ENCODE measurements at regions not wholly inside any gene's neighbourhood (a gene's known extent, or its start where the extent isn't known, plus 50 kb on each side); places are given as distances from the start of the nearest gene placed in this dataset.

DNA sequence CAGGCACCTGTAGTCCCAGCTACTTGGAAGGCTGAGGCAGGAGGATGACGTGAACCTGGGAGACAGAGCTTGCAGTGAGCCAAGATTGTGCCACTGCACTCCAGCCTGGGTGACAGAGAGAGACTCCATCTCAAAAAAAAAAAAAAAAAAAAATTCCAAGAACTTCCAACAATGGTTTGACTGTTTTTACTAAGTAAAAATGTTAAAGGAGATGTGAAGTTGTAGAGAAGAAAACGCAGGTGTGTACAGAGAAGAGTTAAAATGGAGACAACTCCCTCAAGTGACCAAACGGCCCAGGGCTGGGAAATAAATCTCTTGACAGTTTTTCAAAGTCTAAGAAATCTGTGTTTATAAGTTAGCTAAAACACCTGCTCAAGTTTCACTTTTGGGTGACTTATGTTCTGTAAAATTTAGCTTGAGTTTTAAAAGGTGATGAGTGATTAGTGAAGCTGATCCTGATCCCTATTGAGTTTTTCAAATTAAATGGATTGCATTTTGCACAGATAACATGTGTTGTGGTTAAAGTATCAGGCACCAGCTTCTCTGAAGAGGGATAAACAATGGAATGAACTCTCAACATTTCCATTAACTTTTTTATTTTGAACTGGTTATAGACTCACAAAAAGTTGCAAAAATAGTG lies 255.2 kb upstream of the CD180 start:
- H3K4me1 Mint-ChIP-seq (ENCODE audit: low read depth): no peaks in the 10 kb centered on the region
- no peaks in the 10 kb centered on the region for H3K36me3 Mint-ChIP-seq (ENCODE audit: insufficient read depth)
- H3K4me3 Mint-ChIP-seq: no peak overlapping the region
- peaks cover 5% of the 10 kb centered on the region for H3K9me3 Mint-ChIP-seq
- H3K27me3 Mint-ChIP-seq (ENCODE audit: low read depth): peaks cover 3% of the 10 kb centered on the region
- ATAC-seq: no peak
- DNase-seq: no peak

DNA sequence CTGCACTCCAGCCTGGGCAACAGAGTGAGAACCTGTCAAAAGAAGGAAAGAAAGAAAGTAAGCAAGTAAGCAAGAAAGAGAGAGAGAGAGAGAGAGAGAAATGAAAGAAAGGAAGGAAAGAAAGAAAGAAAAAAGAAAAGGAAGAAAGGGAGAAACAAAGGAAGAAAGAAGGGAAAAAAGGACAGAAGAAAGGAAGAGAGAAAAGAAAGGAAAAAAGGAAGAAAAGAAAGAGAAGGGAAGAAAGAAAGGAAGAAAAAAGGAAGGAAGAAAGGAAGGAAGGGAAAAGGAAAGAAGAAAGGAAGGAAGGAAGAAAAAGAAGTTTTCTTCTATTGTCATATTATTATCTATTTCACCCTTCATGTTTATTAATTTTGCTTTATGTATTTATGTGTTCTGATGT lies 251.1 kb upstream of the CD180 start:
- DNase-seq (no peak), ATAC-seq (no peak)
- no peaks in the 10 kb centered on the region for H3K4me1 Mint-ChIP-seq (ENCODE audit: low read depth)
- H3K36me3 Mint-ChIP-seq (ENCODE audit: insufficient read depth): no peaks in the 10 kb centered on the region
- H3K4me3 Mint-ChIP-seq: no peak overlapping the region
- H3K27me3 Mint-ChIP-seq (ENCODE audit: low read depth): peaks cover 3% of the 10 kb centered on the region
- H3K9me3 Mint-ChIP-seq: peaks cover 8% of the 10 kb centered on the region

DNA sequence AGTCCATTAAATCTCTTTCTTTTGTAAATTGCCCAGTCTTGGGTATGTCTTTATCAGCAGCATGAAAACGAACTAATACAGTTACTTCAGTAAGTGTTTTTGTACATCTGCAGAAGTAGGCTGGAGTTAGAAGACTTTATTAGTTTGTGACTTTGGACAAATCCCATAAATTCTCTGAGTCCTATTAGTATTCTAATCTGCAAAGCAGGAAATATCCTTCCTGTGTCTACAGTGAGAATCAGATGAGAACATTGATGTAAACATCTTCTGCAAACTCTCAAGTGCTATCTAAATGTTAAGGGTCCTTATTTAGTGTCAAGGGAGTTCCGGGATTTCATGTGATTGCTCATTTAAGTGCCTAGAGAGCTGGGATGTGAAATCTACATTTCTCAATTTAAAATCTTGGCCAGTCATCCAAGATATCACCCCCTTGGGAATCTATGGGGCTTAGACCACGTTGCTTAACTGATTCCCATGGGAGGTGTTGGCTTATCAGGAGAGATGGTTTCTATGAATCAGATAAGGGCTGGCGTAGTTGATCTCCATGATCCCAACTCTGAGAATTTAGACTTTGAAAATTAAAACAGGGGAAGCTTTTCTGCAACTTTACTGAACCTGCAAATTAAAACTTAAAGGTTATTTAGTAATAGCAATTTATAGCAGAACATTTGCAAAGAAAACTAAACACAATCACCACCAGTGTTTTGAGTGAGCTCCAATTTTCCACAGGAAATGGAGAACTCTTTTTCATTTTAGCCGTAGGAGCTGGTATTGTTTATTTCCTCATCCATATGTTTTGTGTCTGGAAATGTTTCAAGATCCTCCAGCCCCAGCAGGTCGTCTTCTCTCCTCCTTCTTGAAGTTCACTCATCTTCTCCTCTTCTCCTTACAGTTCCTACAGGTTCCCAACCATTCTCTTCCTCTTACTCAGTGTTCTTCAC lies 241.6 kb upstream of the CD180 start:
- ATAC-seq: no peak
- H3K4me1 Mint-ChIP-seq (ENCODE audit: low read depth): no peaks in the 10 kb centered on the region
- no peaks in the 10 kb centered on the region for H3K9me3 Mint-ChIP-seq
- no peak overlapping the region for H3K4me3 Mint-ChIP-seq
- no peaks in the 10 kb centered on the region for H3K27me3 Mint-ChIP-seq (ENCODE audit: low read depth)
- DNase-seq: no peak
- no peaks in the 10 kb centered on the region for H3K36me3 Mint-ChIP-seq (ENCODE audit: insufficient read depth)

DNA sequence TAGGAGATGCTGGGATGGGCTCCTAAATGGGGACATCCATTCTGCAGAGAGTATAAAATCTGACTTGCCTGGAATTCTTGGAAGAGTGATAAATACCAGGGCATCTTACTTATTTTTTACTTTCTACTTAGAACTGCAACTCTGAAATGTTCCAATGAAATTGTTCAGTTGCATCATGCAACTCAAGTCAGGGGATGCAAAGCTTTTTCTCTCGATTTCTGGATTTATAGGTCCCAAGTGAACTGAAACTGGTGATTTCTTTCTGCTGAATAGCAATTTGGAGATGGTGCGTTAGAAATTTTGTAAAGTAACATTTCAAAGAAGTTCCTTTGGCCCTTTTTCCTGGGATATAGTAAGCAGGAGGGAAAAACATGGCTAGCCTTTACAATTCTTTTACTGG lies 238.4 kb upstream of the CD180 start:
- no peak for ATAC-seq
- H3K36me3 Mint-ChIP-seq (ENCODE audit: insufficient read depth): no peaks in the 10 kb centered on the region
- no peak for DNase-seq
- H3K4me1 Mint-ChIP-seq (ENCODE audit: low read depth): no peaks in the 10 kb centered on the region
- no peak overlapping the region for H3K4me3 Mint-ChIP-seq
- no peaks in the 10 kb centered on the region for H3K9me3 Mint-ChIP-seq
- H3K27me3 Mint-ChIP-seq (ENCODE audit: low read depth): no peaks in the 10 kb centered on the region

DNA sequence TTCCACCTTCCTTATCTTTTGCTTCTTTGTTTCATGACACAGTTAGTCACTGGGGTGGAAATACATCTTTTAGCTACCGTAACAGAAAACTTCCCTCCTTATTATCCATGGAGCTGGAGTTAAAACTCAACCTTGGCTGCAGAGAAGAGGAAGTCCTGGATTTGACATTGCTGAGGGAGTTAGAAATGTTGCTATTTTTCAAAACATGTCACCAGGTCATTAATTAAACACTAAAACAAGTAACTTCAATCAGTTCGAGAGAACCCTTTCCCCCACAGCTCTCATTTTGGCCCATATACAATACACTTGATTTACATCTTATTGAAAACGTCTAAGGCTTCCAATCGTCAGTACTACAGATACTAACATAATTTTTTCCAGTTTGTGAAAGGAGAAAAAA lies 237.9 kb upstream of the CD180 start:
- no peaks in the 10 kb centered on the region for H3K4me1 Mint-ChIP-seq (ENCODE audit: low read depth)
- H3K9me3 Mint-ChIP-seq: no peaks in the 10 kb centered on the region
- no peak overlapping the region for H3K4me3 Mint-ChIP-seq
- H3K27me3 Mint-ChIP-seq (ENCODE audit: low read depth): no peaks in the 10 kb centered on the region
- H3K36me3 Mint-ChIP-seq (ENCODE audit: insufficient read depth): no peaks in the 10 kb centered on the region
- DNase-seq (no peak), ATAC-seq (no peak)

DNA sequence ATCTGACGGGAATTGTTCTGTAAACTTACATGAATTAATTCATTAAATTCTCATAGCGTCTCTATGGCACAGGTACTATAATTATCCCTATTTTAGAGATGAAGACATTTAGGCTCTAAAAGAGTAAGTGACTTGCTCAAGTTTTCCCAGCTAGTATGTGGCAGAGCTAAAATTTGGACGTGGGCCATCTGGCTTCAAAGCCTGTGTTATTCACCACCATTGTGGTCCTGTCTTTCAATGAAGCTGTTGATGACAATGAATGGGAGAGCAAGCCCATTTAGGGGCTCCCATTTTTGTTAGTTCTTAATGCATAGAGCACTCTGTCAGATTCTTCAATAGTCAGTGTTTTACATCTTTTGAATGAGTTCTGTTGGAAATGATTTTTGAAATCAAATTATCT lies 236.0 kb upstream of the CD180 start:
- no peak for DNase-seq
- no peaks in the 10 kb centered on the region for H3K9me3 Mint-ChIP-seq

DNA sequence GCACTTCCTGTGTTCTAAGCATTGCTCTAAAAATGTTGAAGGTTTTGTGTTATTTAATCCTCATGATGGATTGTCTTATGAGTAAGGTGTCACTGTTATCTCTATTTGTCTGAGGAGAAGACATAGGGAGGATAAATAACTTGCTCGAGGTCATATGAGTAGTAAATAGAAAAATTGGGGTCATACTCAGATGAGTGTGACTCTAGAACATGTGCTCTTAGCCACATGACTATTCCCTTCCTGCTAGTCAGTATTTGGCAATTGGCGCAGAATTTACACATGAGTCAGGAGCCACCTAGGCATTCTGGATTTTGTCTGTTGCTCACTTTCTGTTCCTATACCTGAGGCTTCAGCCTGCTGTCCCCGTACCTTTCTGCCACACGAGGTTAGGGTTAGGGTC lies 234.6 kb upstream of the CD180 start:
- no peak for DNase-seq
- no peak overlapping the region for H3K4me3 Mint-ChIP-seq
- H3K4me1 Mint-ChIP-seq (ENCODE audit: low read depth): no peaks in the 10 kb centered on the region
- H3K36me3 Mint-ChIP-seq (ENCODE audit: insufficient read depth): no peaks in the 10 kb centered on the region
- H3K27me3 Mint-ChIP-seq (ENCODE audit: low read depth): no peaks in the 10 kb centered on the region
- H3K9me3 Mint-ChIP-seq: no peaks in the 10 kb centered on the region
- ATAC-seq: no peak

More for the DNA sequence above, 236.0 kb upstream of the CD180 start:
- no peak overlapping the region for H3K4me3 Mint-ChIP-seq
- H3K36me3 Mint-ChIP-seq (ENCODE audit: insufficient read depth): no peaks in the 10 kb centered on the region
- no peak for ATAC-seq
- H3K4me1 Mint-ChIP-seq (ENCODE audit: low read depth): no peaks in the 10 kb centered on the region
- H3K27me3 Mint-ChIP-seq (ENCODE audit: low read depth): no peaks in the 10 kb centered on the region

DNA sequence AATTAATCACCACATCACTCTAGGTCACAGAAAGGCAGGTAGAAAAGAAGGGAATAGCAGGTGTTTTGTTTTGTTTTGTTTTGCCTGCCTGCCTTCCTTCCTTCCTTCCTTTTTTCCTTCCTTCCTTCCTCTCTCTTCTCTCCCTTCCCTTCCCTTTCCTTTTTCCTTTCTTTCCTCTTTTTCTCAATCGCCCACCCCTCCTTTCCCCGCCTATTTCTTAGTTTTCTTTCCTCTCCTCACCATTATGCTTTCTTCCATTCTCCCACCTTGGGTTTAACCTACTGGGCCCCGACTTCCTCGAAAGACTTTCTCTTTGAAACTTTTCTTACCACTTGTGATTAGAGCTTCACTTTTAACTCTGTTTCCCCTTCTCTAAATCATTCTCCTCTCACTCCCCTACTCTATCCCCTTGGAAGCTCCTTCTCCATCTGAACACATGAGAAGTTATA lies 231.3 kb upstream of the CD180 start:
- DNase-seq: no peak
- no peaks in the 10 kb centered on the region for H3K36me3 Mint-ChIP-seq (ENCODE audit: insufficient read depth)
- no peaks in the 10 kb centered on the region for H3K27me3 Mint-ChIP-seq (ENCODE audit: low read depth)
- no peak overlapping the region for H3K4me3 Mint-ChIP-seq
- H3K4me1 Mint-ChIP-seq (ENCODE audit: low read depth): no peaks in the 10 kb centered on the region
- no peak for ATAC-seq
- H3K9me3 Mint-ChIP-seq: no peaks in the 10 kb centered on the region

DNA sequence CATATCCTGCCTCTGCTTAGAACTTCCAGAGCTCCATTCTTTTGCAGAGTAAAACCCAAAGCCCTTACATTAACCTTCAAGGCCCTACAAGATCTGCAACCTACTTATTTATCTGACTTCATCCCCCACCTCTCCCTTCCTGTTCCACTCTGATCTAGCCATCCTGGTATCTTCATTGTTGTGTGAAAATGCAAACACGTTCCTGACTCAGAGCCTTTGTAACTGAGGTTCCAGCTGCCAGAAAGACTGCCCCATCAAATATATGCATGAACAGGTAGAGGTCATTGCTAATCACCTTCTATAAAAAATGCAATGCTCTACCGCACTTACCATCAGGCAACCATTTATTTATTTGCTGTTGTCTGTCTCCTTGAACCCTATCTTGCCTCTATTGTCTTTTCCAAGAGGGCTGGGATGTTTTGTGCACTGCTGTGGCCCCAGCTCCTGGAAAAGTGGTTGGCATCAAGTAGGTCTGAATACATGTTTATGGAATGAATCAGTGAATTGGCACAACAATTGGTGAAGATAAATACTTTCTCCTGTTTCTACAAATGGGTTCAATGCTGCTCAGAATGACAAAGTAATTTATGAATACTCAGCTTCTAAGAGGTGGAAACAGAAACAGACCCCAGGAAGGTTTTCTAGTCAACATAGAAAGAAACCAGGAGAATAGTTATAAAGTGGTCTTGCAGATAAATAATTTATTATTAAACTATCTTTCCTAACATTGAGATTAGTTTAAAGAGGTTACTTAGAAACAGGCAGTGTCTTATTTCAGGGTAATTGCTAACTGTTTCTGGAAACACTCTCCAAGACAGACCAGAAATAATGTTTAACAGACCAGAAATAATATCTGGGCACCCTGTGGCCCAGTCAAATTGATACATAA lies 230.6 kb upstream of the CD180 start:
- ATAC-seq (no peak), DNase-seq (no peak)
- Mint-ChIP-seq H3K4me1 (ENCODE audit: low read depth) (no peaks in the 10 kb centered on the region), H3K36me3 (ENCODE audit: insufficient read depth) (no peaks in the 10 kb centered on the region), H3K27me3 (ENCODE audit: low read depth) (no peaks in the 10 kb centered on the region), H3K9me3 (peaks cover 2% of the 10 kb centered on the region), H3K4me3 (no peak overlapping the region)

DNA sequence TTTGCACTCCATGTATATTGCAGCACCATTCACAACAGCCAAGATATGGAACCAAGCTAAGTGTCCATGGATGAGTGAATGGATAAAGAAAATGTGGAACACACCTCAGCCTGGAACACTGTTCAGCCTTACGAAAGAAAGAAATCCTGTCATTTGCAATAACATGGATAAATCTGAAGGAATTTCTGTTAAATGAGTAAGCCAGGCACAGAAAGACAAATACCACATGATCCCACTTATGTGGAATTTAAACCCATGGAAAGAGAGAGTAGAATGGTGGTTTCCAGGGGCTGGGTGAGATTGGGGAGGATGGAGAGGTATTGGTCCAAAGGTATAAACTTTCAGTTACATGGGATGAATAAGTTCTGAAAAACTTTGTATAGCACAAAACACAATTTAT lies 228.9 kb upstream of the CD180 start:
- Mint-ChIP-seq H3K9me3 (peaks cover 8% of the 10 kb centered on the region), H3K27me3 (ENCODE audit: low read depth) (no peaks in the 10 kb centered on the region), H3K36me3 (ENCODE audit: insufficient read depth) (no peaks in the 10 kb centered on the region), H3K4me3 (no peak overlapping the region), H3K4me1 (ENCODE audit: low read depth) (no peaks in the 10 kb centered on the region)
- ATAC-seq (no peak), DNase-seq (no peak)

DNA sequence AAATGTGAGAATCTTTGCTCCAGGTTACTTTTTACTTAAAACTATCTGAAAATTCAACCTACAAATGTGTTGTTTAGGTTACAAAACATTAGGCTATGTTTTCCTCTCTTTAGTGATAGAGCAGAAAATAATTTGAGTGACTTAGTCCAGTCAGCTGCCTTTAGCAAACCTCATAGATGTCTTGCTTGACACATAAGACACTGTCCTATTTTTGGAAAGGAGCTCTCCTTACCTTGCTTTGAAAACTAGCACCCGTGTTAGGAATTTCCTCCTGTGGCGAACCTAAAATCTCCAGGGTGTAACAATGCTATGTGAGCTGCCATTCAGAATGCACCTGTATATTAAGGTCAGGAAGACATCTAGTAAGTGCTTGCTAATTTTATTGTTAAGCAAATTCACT lies 221.2 kb upstream of the CD180 start:
- no peak for DNase-seq
- Mint-ChIP-seq H3K36me3 (ENCODE audit: insufficient read depth) (no peaks in the 10 kb centered on the region), H3K4me3 (no peak overlapping the region), H3K9me3 (peaks cover 8% of the 10 kb centered on the region), H3K27me3 (ENCODE audit: low read depth) (no peaks in the 10 kb centered on the region), H3K4me1 (ENCODE audit: low read depth) (peaks cover 9% of the 10 kb centered on the region)
- ATAC-seq: no peak

DNA sequence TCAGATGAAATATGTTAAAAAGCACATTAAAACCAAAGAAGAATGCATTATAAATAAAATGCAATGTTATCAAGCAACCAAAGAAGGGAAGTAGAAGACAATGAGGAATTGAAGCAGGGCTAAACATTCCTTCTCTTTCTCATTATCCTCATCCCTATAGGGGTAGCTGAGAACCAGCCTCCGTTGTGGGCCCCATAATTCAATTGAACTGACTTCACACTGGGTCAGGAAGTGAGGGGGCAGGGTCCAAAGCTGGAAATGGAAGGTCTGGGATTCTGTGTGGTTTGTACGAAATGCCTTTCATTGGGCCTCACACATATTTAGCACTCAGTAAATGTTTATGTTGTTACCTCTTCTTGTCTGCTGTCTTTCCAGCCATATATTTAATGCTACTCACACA lies 220.4 kb upstream of the CD180 start:
- DNase-seq (no peak), ATAC-seq (no peak)
- H3K4me3 Mint-ChIP-seq: no peak overlapping the region
- no peaks in the 10 kb centered on the region for H3K27me3 Mint-ChIP-seq (ENCODE audit: low read depth)
- H3K4me1 Mint-ChIP-seq (ENCODE audit: low read depth): peaks cover 9% of the 10 kb centered on the region
- no peaks in the 10 kb centered on the region for H3K36me3 Mint-ChIP-seq (ENCODE audit: insufficient read depth)
- peaks cover 3% of the 10 kb centered on the region for H3K9me3 Mint-ChIP-seq

DNA sequence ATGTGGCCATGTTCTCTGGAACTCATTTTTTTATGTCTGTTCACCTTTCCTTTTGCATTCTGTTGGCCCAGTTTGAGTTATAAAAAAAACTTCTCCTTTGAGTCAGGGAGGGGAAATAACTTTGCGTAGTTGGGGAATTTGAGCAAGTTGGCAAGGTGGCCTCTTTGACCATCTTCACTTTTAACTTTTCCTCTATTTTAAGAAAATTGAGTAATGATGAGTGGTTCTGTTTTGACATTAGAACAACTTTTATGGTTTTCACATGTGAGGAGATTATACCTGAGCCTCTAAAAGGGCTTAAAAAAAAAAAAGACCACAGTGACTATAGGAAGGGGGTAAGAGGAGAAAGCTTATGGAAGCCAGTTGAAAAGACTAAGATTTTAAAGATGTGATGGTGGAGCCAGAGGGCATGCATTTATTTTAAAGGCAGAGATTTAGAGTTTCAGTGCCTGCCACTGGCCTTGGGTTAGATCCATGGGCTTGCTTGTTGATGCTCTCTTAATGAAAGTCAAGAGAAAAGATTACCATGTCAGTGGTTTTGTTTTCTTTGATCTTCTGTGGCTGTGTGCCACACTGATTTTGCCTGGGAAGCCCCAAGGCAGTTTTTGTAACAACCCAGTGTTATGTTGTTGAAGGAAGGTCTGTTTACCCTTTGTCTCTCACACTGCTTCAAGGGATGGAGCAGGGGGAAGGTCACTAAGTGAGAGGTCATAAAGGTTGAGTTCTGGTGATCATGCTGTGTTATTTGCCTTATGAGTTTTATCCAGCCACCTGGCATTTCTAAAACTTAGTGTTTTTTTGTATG lies 219.7 kb upstream of the CD180 start:
- Mint-ChIP-seq H3K36me3 (ENCODE audit: insufficient read depth) (no peaks in the 10 kb centered on the region), H3K27me3 (ENCODE audit: low read depth) (no peaks in the 10 kb centered on the region), H3K4me3 (no peak overlapping the region), H3K4me1 (ENCODE audit: low read depth) (peaks cover 9% of the 10 kb centered on the region), H3K9me3 (no peaks in the 10 kb centered on the region)
- DNase-seq (no peak), ATAC-seq (no peak)

DNA sequence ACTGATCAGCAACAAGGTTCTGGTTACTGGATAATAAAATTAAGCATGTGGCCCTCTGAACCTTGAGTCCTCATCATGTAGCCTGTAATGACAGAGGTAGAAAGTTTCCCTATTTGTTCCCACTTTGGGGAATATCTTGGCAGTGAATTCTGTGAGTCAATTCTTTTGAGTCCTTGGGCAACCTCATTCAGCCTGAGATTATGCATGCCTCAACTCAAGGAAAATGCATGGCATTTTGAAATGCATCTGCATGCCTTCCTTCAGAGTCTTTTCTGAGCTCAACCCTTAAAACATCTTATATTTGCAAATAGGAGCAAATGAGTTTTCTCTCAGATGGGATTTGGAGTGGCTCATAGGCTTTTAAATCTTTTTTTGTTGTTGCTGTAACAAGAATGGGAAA lies 218.1 kb upstream of the CD180 start:
- Mint-ChIP-seq H3K9me3 (no peaks in the 10 kb centered on the region), H3K27me3 (ENCODE audit: low read depth) (no peaks in the 10 kb centered on the region), H3K4me1 (ENCODE audit: low read depth) (peaks cover 9% of the 10 kb centered on the region), H3K4me3 (no peak overlapping the region), H3K36me3 (ENCODE audit: insufficient read depth) (no peaks in the 10 kb centered on the region)
- no peak for DNase-seq
- ATAC-seq: no peak

Data from activated T-cell treated with anti-CD3 and anti-CD28 coated beads, Interleukin-2, amount 50 U/mL, for 4 hours (primary cell).